Stimulated activated CD8-positive, alpha-beta memory T cell treated with anti-CD3 and anti-CD28 coated beads, Interleukin-12 subunit alpha, Interleukin-12 subunit beta, amount 100 ng/mL, for 1 hour (primary cell): ENCODE measurements at regions not wholly inside any gene's neighbourhood (a gene's known extent, or its start where the extent isn't known, plus 50 kb on each side); places are given as distances from the start of the nearest gene placed in this dataset.
"Not testable (repeated sequence)": the region's sequence is repeated elsewhere in the genome, so short reads cannot be mapped to it uniquely, and the experiment has no call there.

Experiments used
- DNase-seq: peaks from one replicate; pipeline ENCODE4 v3.0.0-alpha.2; 2020; ENCODE audit warnings: low read depth

GRCh38 chr6:144653885-144654505 is 368.9 kb downstream of the UTRN start:
- no peak for DNase-seq

GRCh38 chr6:144654506-144654905 is 369.4 kb downstream of the UTRN start:
- no peak for DNase-seq

DNA sequence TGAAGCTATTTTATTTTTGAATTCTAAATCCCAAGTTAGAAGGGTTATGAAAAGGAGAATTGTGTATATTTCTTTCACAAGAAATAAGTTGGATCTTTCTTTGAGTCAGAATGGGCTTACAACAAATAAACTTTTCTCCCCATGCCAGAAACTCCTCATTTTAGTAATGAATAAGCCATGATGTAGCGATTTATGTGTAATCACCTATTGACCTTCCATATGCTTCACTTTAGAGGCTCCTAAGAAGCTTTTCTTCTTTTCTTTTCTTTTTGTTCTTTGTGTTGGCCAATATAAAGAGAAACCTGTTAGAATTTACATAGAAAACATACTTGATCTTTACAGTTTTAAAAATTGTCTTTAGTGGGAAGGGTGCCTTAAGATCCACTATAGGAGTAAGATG is 370.2 kb downstream of the UTRN start:
- no peak for DNase-seq

- no peak for DNase-seq
Measured at GRCh38 chr6:144657691-144658090, 372.6 kb downstream of the UTRN start.

DNA sequence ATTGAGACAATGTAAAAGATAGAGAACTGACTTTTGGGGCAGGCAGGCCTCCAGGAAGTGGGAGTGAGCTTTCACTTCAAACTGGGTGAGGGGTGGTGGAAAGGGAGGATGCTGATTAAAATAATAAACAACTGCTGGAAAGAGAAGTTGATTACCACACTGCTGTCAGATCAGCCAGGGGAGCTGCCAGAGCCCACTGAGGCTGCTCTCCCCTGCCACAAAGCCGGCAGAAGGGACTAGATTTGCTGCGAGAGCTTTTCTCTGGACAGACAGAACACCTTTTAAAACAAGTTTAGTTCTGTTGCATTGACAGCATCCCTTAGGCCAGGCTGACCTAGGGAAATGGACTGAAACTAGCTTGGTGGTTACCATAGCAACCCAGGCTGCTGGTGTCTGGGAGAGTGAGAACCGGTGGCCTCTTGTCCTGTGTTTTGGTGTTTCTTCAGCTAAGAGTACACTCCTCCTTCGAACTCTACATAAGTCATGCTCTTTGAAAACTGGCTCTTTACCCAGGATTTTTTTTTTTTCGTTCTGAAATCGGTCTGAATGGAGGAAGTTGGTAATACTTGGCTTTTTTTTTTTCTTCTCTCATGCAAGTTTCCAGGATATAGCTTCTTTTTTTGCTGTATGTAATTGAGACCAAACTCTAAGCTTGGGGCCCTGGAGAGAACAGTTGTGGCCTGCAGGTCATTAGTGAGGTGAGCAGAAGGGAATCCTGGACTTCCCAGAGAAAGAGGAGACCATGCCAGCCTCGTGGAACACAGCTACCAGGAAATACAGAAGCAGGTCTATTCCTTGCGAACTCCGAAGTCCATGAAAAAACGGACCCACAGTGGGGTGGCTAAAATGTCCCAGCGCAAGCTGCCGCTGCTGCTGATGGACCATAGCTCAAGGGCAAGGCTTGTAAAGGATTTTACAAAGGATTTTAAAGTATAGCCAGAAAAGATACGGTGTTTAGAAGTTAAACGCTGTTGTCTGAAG is 374.4 kb downstream of the UTRN start:
- no peak for DNase-seq

DNA sequence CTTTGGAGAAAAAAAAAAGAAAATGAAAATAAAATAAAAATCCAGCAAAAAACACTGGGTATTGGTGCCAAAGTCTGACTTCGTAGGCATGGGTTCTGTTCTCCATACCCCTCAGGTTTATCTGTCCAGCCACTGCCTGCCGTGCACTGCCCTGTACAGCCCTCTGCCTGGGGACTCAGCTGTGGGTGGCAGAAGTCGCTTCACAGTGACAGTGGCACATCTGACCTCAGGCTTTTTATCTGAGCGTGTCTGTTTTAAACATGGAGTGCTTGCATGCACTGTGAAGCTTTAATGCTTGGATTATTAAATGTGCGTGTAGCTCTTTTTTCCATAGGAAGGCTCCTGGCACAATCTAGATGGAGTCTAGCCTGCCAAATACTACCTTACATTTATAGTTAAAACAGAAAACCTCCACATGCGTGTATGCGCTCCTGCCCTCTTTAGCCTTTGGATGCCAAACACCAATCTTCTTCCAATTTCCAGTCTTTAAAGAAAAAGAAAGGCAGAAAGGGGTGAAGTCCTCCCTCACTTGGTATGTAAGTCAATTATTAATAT is 375.5 kb downstream of the UTRN start:
- DNase-seq: no peak

- no peak for DNase-seq
Measured at GRCh38 chr6:144661116-144661806, 376.1 kb downstream of the UTRN start.

- DNase-seq: no peak
Measured at GRCh38 chr6:144662812-144663365, 377.8 kb downstream of the UTRN start.

- DNase-seq: no peak
Measured at GRCh38 chr6:144664281-144664680, 379.1 kb downstream of the UTRN start.

- no peak for DNase-seq
Measured at GRCh38 chr6:144664947-144665346, 379.8 kb downstream of the UTRN start.

GRCh38 chr6:144665932-144666450 is 380.9 kb downstream of the UTRN start:
- no peak for DNase-seq

DNA sequence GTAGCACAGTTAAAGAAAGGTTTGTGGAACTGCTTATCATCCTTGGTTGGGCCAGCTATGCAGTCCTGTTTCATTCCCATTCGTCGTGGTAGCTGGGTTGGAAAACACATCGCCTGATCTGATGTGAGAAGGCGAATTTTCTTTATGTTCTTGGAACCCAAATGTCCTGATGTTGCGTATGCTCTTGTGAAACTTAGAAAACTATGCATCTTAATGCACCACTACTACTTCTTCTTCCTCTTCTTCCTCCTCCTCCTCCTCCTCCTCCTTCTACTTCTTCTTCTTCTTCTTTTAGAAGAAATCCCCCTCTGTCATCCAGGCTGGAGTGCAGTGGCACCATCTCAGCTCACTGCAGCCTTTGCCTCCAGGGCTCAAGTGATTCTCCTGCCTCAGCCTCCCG is 381.6 kb downstream of the UTRN start:
- DNase-seq: no peak

DNA sequence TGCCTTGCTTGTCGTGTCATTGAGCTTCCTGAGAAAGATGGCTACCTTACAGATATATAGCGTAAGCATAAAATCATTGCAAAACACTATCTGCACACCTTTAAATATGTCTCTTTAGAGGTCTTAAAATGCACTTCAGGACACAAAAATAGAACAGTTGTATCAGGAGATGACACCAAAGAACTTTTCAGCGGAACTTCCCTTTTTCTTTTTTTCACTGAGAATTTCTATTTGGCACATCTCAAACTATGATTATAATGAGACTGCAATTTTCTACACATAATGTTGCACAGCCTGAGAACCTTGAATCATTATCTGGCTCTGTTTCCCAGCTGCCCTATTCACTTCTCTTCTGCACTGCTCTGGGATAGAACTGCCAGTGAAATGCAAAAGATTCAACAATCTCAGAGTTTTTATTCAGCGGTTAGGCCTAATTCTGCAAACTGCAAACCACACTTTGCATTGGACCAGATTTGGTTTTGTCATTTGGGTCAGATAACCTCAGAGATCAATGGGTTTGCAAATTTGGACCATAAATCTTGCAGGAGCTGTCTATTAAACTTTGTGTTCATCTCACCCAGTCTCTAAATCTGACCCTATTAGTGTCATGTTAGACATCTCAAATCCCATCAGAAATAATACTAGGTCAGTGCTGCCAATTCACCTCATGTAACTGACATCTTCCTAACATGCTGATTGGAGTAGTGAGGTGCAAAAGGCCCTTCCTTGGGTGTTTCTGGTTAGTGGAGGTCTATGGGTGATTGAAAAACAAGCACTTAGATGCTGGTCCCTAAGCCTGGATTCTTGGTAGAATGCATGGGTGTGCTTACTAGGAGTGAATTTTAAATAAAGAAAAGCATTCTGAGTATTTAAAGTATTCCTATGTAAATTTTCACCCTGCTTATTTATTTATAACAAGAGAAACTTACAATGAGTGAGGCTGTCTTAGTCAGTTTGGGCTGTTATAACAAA is 382.7 kb downstream of the UTRN start:
- no peak for DNase-seq

DNA sequence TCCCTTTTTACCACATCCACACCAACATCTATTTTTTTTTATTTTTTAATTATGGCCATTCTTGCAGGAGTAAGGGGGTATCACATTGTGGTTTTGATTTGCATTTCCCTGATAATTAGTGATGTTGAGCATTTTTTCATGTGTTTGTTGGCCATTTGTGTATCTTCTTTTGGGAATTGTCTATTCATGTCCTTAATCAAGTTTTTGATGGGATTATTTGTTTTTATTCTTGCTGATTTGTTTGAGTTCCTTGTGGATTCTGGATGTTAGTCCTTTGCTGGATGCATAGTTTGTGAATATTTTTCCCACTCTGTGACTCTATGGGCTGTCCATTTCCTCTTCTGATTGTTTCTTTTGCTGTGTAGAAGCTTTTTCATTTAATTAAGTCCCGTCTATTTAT is 385.1 kb downstream of the UTRN start:
- not testable (repeated sequence) for DNase-seq

- DNase-seq: no peak
Measured at GRCh38 chr6:144673807-144674206, 388.7 kb downstream of the UTRN start.

- DNase-seq: no peak
Measured at GRCh38 chr6:144675231-144675861, 390.2 kb downstream of the UTRN start.

DNA sequence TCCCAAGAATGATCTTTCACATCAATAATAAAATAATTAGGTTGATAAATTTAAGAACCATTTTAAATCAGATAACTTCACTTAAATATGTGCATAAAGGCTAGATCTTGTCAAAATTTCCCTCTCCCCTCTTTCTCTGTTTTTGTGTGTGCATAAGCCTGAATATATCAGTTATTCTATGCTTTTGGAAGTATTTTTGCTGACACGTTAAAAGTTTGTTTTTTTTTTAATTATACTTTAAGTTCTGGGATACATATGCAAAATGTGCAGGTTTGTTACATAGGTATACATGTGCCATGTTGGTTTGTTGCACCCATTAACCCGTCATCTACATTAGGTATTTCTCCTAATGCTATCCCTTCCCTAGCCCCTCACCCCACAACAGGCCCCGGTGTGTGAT is 391.2 kb downstream of the UTRN start:
- not testable (repeated sequence) for DNase-seq

GRCh38 chr6:144677263-144677662 is 392.1 kb downstream of the UTRN start:
- DNase-seq: not testable (repeated sequence)

DNA sequence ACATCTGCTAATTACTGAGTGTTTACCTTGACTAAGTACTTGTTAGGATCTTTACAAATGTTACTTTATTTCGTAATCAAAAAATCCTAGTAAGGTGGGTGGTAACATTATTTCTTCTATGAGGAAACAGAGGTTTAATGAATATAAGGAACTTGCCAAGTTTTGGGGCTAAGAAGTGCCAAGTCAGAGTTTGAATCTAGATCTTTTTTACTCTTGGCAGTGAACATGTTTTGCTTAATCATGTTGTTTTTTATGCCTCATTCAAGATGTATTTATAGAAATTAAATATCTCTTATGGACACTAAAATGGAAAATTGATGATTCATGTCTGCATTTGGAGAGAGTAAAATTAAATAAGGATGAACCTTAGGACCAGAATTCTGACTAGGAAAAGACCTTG is 393.7 kb downstream of the UTRN start:
- DNase-seq: no peak

- DNase-seq: no peak
Measured at GRCh38 chr6:144681334-144681733, 396.2 kb downstream of the UTRN start.
